K562 (cell line): ENCODE measurements at regions not wholly inside any gene's neighbourhood (a gene's known extent, or its start where the extent isn't known, plus 50 kb on each side); places are given as distances from the start of the nearest gene placed in this dataset.
A peak's percentile ranks its signal among the peaks of the same experiment; 100 is the strongest.

Experiments
- ARID1B ChIP-seq: fragments of 450-650 bp; IDR thresholded peaks from 2 replicates; pipeline ENCODE4 v1.6.1; 2016; ENCODE audit warnings: antibody characterized with exemption, mild to moderate bottlenecking, inconsistent platforms
- CCNT2 ChIP-seq: IDR thresholded peaks from 2 replicates; pipeline ENCODE4 v1.6.1; 2011; ENCODE audit warnings: borderline replicate concordance, low read depth, mild to moderate bottlenecking, moderate library complexity, mixed read lengths, low read length; ENCODE audit not compliant: insufficient read length; ENCODE audit errors: extremely low read depth
- DIDO1 ChIP-seq: fragments of 450-650 bp; IDR thresholded peaks from 2 replicates; pipeline ENCODE4 v1.6.1; 2016; ENCODE audit warnings: low read depth, missing biosample characterization, missing genetic modification characterization
- EHMT2 ChIP-seq: fragments of 450-650 bp; IDR thresholded peaks from 2 replicates; pipeline ENCODE4 v1.6.1; 2018; ENCODE audit warnings: antibody characterized with exemption
- NFIC ChIP-seq: fragments of 450-650 bp; IDR thresholded peaks from 2 replicates; pipeline ENCODE4 v1.6.1; 2017; ENCODE audit warnings: mild to moderate bottlenecking, inconsistent platforms
- SMARCA4 ChIP-seq: fragments of 450-650 bp; IDR thresholded peaks from 2 replicates; pipeline ENCODE4 v1.6.1; 2016
- TEAD4 ChIP-seq, 2 experiments: sonication (generic) in 1 of 2; formaldehyde crosslinking in 1 of 2; IDR thresholded peaks; 2 replicates each; pipeline versions ENCODE4 v1.6.1 to v1.8.0; 2012 to 2022; ENCODE audit warnings: borderline replicate concordance in 1 of 2, inconsistent platforms in 1 of 2, low read length in 1 of 2, mild to moderate bottlenecking in 1 of 2, missing genetic modification reagents in 1 of 2
- ZFP91 ChIP-seq: sonication (generic); formaldehyde crosslinking; IDR thresholded peaks from 2 replicates; pipeline ENCODE4 v1.8.0; 2022; ENCODE audit warnings: mild to moderate bottlenecking, missing genetic modification reagents
- ZNF639 ChIP-seq, 2 experiments: fragments of 200-800 bp in 1 of 2; sonication (Bioruptor generic) in 1 of 2; sonication (generic) in 1 of 2; formaldehyde crosslinking in 1 of 2; IDR thresholded peaks in 1 of 2; conservative IDR thresholded peaks in 1 of 2; 2 replicates each; pipeline versions ENCODE4 v1.5.0 to v1.6.1; 2016 to 2020; ENCODE audit warnings: missing compliant biosample characterization in 1 of 2, missing genetic modification characterization in 1 of 2, missing genetic modification reagents in 1 of 2
- ZNF79 ChIP-seq: fragments of 250-450 bp; sonication (Bioruptor Pico); IDR thresholded peaks from 2 replicates; pipeline ENCODE4 v1.4.0; 2020; ENCODE audit warnings: low read depth, mild to moderate bottlenecking, moderate library complexity
- TF ChIP-seq, protein P1 (sequence below): fragments of 450-650 bp; IDR thresholded peaks from 2 replicates; pipeline ENCODE4 v1.6.1; 2016; ENCODE audit warnings: low read depth
- TF ChIP-seq, protein P2 (sequence below): fragments of 150-350 bp; conservative IDR thresholded peaks from 2 replicates; pipeline ENCODE4 v1.6.1; 2014; ENCODE audit warnings: low read length

DNA sequence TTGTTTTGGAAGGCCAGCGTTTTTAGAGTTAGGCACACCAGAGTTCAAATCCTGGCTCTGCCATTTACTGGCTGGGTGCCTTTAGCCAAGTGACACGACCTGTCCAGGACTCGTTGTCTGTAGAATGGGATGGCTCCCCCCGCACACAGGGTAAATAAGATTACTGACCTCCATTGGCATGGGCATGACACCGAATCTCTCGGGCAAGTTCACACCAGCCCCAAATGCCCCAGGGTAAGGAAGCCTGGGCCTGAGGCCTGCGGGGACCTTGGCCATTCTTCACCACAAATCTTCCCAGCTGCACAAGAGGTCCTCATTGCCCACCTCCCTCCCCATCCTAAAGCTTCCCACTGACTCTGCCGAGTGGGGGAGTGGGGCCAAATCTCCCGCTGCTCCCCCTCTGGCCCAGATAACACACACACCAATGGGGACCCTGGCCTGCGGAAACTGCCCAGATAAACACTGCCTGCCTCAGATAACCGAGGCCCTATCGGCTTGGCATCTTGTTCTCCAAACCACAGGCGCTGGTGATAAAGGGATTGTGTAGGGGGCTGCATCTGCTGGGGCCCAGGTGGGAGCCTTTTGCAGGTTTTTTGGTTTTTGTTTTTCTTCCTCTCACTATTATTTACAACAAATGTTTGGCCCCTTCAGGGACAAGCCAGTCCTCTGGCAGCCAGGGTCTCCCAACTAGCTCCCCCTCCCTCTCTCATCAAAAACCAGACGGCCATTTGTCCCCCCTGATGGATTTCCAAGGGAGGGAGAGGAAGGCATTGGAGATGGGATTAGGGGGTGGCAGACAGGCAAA lies 75.0 kb upstream of the LHX1 start (continued):
- no peak for TF ChIP-seq ZFP91 (CRISPR knock-in tag)
- peak; percentile 63 for TF ChIP-seq SMARCA4
- TF ChIP-seq ZNF639 (CRISPR knock-in tag; conservative IDR thresholded peaks at IDR 0.05 in 1 of 2, IDR thresholded peaks at IDR 0.05 in 1 of 2): 0 out of 4 replicates have a peak, but pooled peaks of 1 of the 2 experiments have one; percentile 32
- TF ChIP-seq EHMT2: no peak
- TF ChIP-seq ZNF79 (CRISPR knock-in tag): no peak
- TF ChIP-seq, protein P1, sequence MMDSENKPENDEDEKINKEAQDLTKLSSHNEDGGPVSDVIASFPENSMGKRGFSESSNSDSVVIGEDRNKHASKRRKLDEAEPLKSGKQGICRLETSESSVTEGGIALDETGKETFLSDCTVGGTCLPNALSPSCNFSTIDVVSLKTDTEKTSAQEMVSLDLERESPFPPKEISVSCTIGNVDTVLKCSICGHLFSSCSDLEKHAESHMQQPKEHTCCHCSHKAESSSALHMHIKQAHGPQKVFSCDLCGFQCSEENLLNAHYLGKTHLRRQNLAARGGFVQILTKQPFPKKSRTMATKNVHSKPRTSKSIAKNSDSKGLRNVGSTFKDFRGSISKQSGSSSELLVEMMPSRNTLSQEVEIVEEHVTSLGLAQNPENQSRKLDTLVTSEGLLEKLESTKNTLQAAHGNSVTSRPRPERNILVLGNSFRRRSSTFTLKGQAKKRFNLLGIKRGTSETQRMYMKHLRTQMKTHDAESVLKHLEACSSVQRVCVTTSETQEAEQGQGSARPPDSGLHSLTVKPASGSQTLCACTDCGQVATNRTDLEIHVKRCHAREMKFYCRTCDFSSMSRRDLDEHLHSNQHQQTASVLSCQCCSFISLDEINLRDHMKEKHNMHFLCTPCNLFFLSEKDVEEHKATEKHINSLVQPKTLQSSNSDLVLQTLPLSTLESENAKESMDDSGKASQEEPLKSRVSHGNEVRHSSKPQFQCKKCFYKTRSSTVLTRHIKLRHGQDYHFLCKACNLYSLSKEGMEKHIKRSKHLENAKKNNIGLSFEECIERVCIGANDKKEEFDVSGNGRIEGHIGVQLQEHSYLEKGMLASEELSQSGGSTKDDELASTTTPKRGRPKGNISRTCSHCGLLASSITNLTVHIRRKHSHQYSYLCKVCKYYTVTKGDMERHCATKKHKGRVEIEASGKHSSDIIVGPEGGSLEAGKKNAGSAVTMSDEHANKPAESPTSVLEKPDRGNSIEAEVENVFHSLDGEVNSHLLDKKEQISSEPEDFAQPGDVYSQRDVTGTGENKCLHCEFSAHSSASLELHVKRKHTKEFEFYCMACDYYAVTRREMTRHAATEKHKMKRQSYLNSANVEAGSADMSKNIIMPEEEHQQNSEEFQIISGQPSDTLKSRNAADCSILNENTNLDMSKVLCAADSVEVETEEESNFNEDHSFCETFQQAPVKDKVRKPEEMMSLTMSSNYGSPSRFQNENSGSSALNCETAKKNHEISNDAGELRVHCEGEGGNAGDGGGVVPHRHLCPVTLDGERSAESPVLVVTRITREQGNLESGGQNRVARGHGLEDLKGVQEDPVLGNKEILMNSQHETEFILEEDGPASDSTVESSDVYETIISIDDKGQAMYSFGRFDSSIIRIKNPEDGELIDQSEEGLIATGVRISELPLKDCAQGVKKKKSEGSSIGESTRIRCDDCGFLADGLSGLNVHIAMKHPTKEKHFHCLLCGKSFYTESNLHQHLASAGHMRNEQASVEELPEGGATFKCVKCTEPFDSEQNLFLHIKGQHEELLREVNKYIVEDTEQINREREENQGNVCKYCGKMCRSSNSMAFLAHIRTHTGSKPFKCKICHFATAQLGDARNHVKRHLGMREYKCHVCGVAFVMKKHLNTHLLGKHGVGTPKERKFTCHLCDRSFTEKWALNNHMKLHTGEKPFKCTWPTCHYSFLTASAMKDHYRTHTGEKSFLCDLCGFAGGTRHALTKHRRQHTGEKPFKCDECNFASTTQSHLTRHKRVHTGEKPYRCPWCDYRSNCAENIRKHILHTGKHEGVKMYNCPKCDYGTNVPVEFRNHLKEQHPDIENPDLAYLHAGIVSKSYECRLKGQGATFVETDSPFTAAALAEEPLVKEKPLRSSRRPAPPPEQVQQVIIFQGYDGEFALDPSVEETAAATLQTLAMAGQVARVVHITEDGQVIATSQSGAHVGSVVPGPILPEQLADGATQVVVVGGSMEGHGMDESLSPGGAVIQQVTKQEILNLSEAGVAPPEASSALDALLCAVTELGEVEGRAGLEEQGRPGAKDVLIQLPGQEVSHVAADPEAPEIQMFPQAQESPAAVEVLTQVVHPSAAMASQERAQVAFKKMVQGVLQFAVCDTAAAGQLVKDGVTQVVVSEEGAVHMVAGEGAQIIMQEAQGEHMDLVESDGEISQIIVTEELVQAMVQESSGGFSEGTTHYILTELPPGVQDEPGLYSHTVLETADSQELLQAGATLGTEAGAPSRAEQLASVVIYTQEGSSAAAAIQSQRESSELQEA: no peak
- TF ChIP-seq TEAD4 (IDR thresholded peaks at IDR 0.05; ENCODE audit: low read length): peak; percentile 86
- no peak for TF ChIP-seq TEAD4 (CRISPR knock-in tag; IDR thresholded peaks at IDR 0.05; ENCODE audit: borderline replicate concordance)
- TF ChIP-seq, protein P2, sequence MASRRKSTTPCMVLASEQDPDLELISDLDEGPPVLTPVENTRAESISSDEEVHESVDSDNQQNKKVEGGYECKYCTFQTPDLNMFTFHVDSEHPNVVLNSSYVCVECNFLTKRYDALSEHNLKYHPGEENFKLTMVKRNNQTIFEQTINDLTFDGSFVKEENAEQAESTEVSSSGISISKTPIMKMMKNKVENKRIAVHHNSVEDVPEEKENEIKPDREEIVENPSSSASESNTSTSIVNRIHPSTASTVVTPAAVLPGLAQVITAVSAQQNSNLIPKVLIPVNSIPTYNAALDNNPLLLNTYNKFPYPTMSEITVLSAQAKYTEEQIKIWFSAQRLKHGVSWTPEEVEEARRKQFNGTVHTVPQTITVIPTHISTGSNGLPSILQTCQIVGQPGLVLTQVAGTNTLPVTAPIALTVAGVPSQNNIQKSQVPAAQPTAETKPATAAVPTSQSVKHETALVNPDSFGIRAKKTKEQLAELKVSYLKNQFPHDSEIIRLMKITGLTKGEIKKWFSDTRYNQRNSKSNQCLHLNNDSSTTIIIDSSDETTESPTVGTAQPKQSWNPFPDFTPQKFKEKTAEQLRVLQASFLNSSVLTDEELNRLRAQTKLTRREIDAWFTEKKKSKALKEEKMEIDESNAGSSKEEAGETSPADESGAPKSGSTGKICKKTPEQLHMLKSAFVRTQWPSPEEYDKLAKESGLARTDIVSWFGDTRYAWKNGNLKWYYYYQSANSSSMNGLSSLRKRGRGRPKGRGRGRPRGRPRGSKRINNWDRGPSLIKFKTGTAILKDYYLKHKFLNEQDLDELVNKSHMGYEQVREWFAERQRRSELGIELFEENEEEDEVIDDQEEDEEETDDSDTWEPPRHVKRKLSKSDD: no peak
- TF ChIP-seq CCNT2: peak; percentile 56
- TF ChIP-seq DIDO1 (tag): no peak
- TF ChIP-seq ARID1B: peak; percentile 85
- peak; percentile 57 for TF ChIP-seq NFIC
